GM12878 (cell line): ENCODE measurements at regions not wholly inside any gene's neighbourhood (a gene's known extent, or its start where the extent isn't known, plus 50 kb on each side); places are given as distances from the start of the nearest gene placed in this dataset.

ENCODE experiments used
- ATAC-seq: fragments of 200-7000 bp; cut with Tn5 transposase; 3 replicates; pipeline ENCODE4 v1.9.1; 2020; ENCODE audit warnings: mild to moderate bottlenecking, moderate library complexity
- BruUV-seq: library from RNA; stranded (reverse); fragments of 400-500 nt; replicated peaks from 2 replicates; lab custom pipeline; 2021; lab: Mats Ljungman, UMichigan
- CTCF ChIA-PET: fragments of 300-600 bp; sonication (Branson Sonifier 250); formaldehyde crosslinking; extraction: SDS; loops from one replicate; lab custom pipeline; 2021; ENCODE audit warnings: inconsistent platforms; lab: Yijun Ruan, JAX
- POLR2A ChIA-PET: fragments of 350-600 bp; formaldehyde crosslinking; extraction: SDS; loops from one replicate; lab custom pipeline; 2021; ENCODE audit warnings: inconsistent platforms; lab: Charles Lee
- RAD21 ChIA-PET: fragments of 300-600 bp; sonication (Branson Sonifier 250); formaldehyde crosslinking; loops from one replicate; lab custom pipeline; 2023; ENCODE audit warnings: antibody characterized with exemption; ENCODE audit not compliant: unreplicated experiment; lab: Charles Lee
- SMC1A ChIA-PET: fragments of 300-600 bp; sonication (Branson Sonifier 250); formaldehyde crosslinking; loops from one replicate; lab custom pipeline; 2023; ENCODE audit not compliant: unreplicated experiment, uncharacterized antibody; lab: Charles Lee
- DNase-seq: peaks from one replicate; pipeline ENCODE4 v3.0.0-alpha.2; 2011; ENCODE audit warnings: low read depth, low spot score
- FAIRE-seq: peaks from 3 replicates; lab custom pipeline; 2011; peaks lifted over from hg19 to GRCh38; lab: Jason Lieb, UNC
- H2AFZ ChIP-seq: 2 replicates; pipeline ENCODE4 v1.6.0; 2011; ENCODE audit warnings: low read depth, low read length, control low read depth; ENCODE audit not compliant: control insufficient read depth
- H3K27ac ChIP-seq: 2 replicates; pipeline ENCODE4 v1.5.1; 2011; ENCODE audit warnings: control low read depth; ENCODE audit not compliant: control insufficient read depth, insufficient read depth
- H3K27me3 ChIP-seq, 2 experiments: replicated peaks in 1 of 2; 2 replicates each; pipeline versions ENCODE4 v1.6.0 to v1.6.1; 2011; ENCODE audit warnings: low read length in 1 of 2; ENCODE audit not compliant: control insufficient read depth in 2 of 2, insufficient read depth in 2 of 2
- H3K36me3 ChIP-seq, 2 experiments: 2 replicates each; pipeline ENCODE4 v1.5.1; 2011; ENCODE audit warnings: low read length in 1 of 2; ENCODE audit not compliant: control insufficient read depth in 2 of 2, insufficient read depth in 2 of 2
- H3K4me1 ChIP-seq: 2 replicates; pipeline ENCODE4 v1.6.1; 2011; ENCODE audit warnings: mild to moderate bottlenecking, low read length, moderate library complexity, mixed read lengths; ENCODE audit not compliant: control insufficient read depth, insufficient read depth
- H3K4me2 ChIP-seq: 2 replicates; pipeline ENCODE4 v1.6.0; 2011; ENCODE audit warnings: control low read depth; ENCODE audit not compliant: control insufficient read depth, insufficient read depth
- H3K4me3 ChIP-seq: fragments of 200-600 bp; sonication (generic); 2 replicates; pipeline ENCODE4 v1.5.1; 2016
- H3K79me2 ChIP-seq: 2 replicates; pipeline ENCODE4 v1.6.0; 2011; ENCODE audit warnings: low read length; ENCODE audit not compliant: control insufficient read depth, insufficient read depth
- H3K9ac ChIP-seq: 2 replicates; pipeline ENCODE4 v1.8.0; 2011; ENCODE audit warnings: low read length, control low read depth, mixed read lengths; ENCODE audit not compliant: control insufficient read depth, insufficient read depth
- H3K9me3 ChIP-seq: replicated peaks from 3 replicates; pipeline ENCODE4 v1.5.1; 2011; ENCODE audit warnings: mild to moderate bottlenecking, low read length; ENCODE audit not compliant: control insufficient read depth, insufficient read depth
- H4K20me1 ChIP-seq: 2 replicates; pipeline ENCODE4 v1.6.0; 2011; ENCODE audit not compliant: control insufficient read depth, insufficient read depth
- CBX5 ChIP-seq: sonication (generic); IDR thresholded peaks from 2 replicates; pipeline ENCODE4 v1.6.1; 2016; ENCODE audit warnings: low read depth, moderate library complexity, mild to moderate bottlenecking, inconsistent platforms
- CTCF ChIP-seq, 3 experiments: IDR thresholded peaks in 2 of 3; conservative IDR thresholded peaks in 1 of 3; 2 replicates each; pipeline ENCODE4 v1.5.1; 2011; ENCODE audit warnings: low read depth in 3 of 3, low read length in 3 of 3, mild to moderate bottlenecking in 3 of 3, control low read depth in 2 of 3, moderate library complexity in 2 of 3, inconsistent platforms in 1 of 3, mixed read lengths in 1 of 3; ENCODE audit not compliant: control insufficient read depth in 2 of 3, insufficient read depth in 1 of 3; ENCODE audit errors: extremely low read depth in 1 of 3
- EGR1 ChIP-seq, 2 experiments: IDR thresholded peaks; 1 replicate in 1 of 2; 2 replicates in 1 of 2; pipeline ENCODE4 v1.6.1; 2011 to 2012; ENCODE audit warnings: low read depth in 2 of 2, low read length in 2 of 2, borderline replicate concordance in 1 of 2, mild to moderate bottlenecking in 1 of 2, moderate library complexity in 1 of 2
- ESRRA ChIP-seq: IDR thresholded peaks from 2 replicates; pipeline ENCODE4 v1.6.1; 2012; ENCODE audit warnings: mild to moderate bottlenecking, low read length, improper control_type of control experiment
- IKZF2 ChIP-seq, 2 experiments: fragments of 450-650 bp; IDR thresholded peaks; 2 replicates each; pipeline ENCODE4 v1.6.1; 2017; ENCODE audit warnings: mild to moderate bottlenecking in 2 of 2, moderate library complexity in 2 of 2
- IRF5 ChIP-seq: fragments of 450-650 bp; IDR thresholded peaks from 2 replicates; pipeline ENCODE4 v1.6.1; 2017; ENCODE audit warnings: borderline replicate concordance
- JUNB ChIP-seq: IDR thresholded peaks from 2 replicates; pipeline ENCODE4 v1.6.1; 2016; ENCODE audit warnings: antibody characterized with exemption, mild to moderate bottlenecking
- MTA3 ChIP-seq: IDR thresholded peaks from 2 replicates; pipeline ENCODE4 v1.6.1; 2012; ENCODE audit warnings: low read length, inconsistent platforms, borderline replicate concordance
- MYB ChIP-seq: fragments of 150-350 bp; IDR thresholded peaks from 2 replicates; pipeline ENCODE4 v1.6.1; 2014; ENCODE audit warnings: mild to moderate bottlenecking, low read depth, low read length, borderline replicate concordance
- SIN3A ChIP-seq: IDR thresholded peaks from 2 replicates; pipeline ENCODE4 v1.6.1; 2012; ENCODE audit warnings: low read depth, low read length, improper control_type of control experiment
- SUPT20H ChIP-seq: IDR thresholded peaks from 2 replicates; pipeline ENCODE4 v1.6.1; 2011; ENCODE audit warnings: low read depth, mild to moderate bottlenecking, low read length, moderate library complexity, borderline replicate concordance; ENCODE audit not compliant: control insufficient read depth
- TBL1XR1 ChIP-seq: IDR thresholded peaks from 2 replicates; pipeline ENCODE4 v1.6.1; 2012; ENCODE audit warnings: low read depth, low read length, improper control_type of control experiment
- YBX1 ChIP-seq: fragments of 450-650 bp; IDR thresholded peaks from 2 replicates; pipeline ENCODE4 v1.6.1; 2016; ENCODE audit warnings: antibody characterized with exemption
- YY1 ChIP-seq: IDR thresholded peaks from 2 replicates; pipeline ENCODE4 v1.6.1; 2011; ENCODE audit warnings: low read depth, mild to moderate bottlenecking, low read length
- ZBTB4 ChIP-seq: fragments of 450-650 bp; formaldehyde crosslinking; IDR thresholded peaks from 2 replicates; pipeline ENCODE4 v1.4.0; 2022; ENCODE audit warnings: mild to moderate bottlenecking, moderate library complexity
- WGBS: methylation state at CpG from one replicate; pipeline ENCODE4 v1.1.6; 2016; ENCODE audit warnings: low lambda C conversion rate; ENCODE audit not compliant: insufficient replicate concordance, insufficient coverage; ENCODE audit errors: missing lambda C conversion rate; 5-methylcytosine and 5-hydroxymethylcytosine counted together
- in situ Hi-C: fragments of 300-500 bp; cut with MboI; formaldehyde crosslinking; loops from 9 replicates; pipeline ENCODE4 v1.14.3; 2018; ENCODE audit warnings: mixed read lengths
- intact Hi-C: fragments of 100-400 bp; cut with micrococcal nuclease; formaldehyde crosslinking; loops from one replicate; pipeline ENCODE4 v1.14.2; 2022; ENCODE audit not compliant: unreplicated experiment

- no peak for TF ChIP-seq CTCF (IDR thresholded peaks at IDR 0.05 in 2 of 3, conservative IDR thresholded peaks at IDR 0.05 in 1 of 3; ENCODE audit: control insufficient read depth in 2 of 3, extremely low read depth in 1 of 3, insufficient read depth in 1 of 3, low read depth in 3 of 3, low read length in 3 of 3)
- no peak for TF ChIP-seq YY1
Observed at GRCh38 chr2:64910972-64911433, 78.2 kb upstream of the SLC1A4 start (continued).

GRCh38 chr2:64913357-64913869 lies 75.8 kb upstream of the SLC1A4 start:
- FAIRE-seq, result no peak
- CTCF ChIA-PET, result interaction anchor here (0.7 to 13.8 kb wide), 20 partner anchors 9 to 582 kb away, joined by 3 to 413 read pairs (median 4); no protein-coding TSS in a partner anchor
- Histone ChIP-seq H3K27ac (peak overlapping the region; percentile 81), H3K9ac (peak overlapping the region; percentile 71), H3K36me3 (peaks cover 0 to 1% of the 10 kb centered on the region in 2 experiments; a peak in 1 of 4 replicates), H2AFZ (no peak overlapping the region), H3K79me2 (peaks cover 43% of the 10 kb centered on the region), H3K4me3 (0 out of 2 replicates have a peak overlapping the region, but pooled peaks have one; percentile 42), H3K9me3 (no peaks in the 10 kb centered on the region; the same call in 2 of the 3 replicates), H4K20me1 (no peaks in the 10 kb centered on the region), H3K4me2 (peak overlapping the region; percentile 82), H3K27me3 (no peaks in the 10 kb centered on the region), H3K4me1 (peaks cover 51% of the 10 kb centered on the region)
- in situ Hi-C loops (loop anchor here (25.0 kb wide), 1 partner anchor 649 kb away; no protein-coding TSS in a partner anchor), intact Hi-C loops (loop anchor here (10.0 kb wide), 1 partner anchor 311 kb away; the partner anchor contains the start of gene ACTR2)
- WGBS, result 0% methylated on average over 5 of the region's 5 CpGs
- no TSS peak for BruUV-seq
- POLR2A ChIA-PET, result interaction anchor here (0.6 to 16.6 kb wide), 7 partner anchors 10 to 331 kb away, joined by 3 to 377 read pairs (median 5); no protein-coding TSS in a partner anchor
- DNase-seq, result no peak
- no peak for ATAC-seq
- SMC1A ChIA-PET, result interaction anchor here (0.8 to 14.1 kb wide), 14 partner anchors 9 to 582 kb away, joined by 3 to 395 read pairs (median 10); partner anchors contain the start of genes CEP68 and SLC1A4
- RAD21 ChIA-PET, result interaction anchor here (0.6 to 13.2 kb wide), 12 partner anchors 9 to 584 kb away, joined by 3 to 389 read pairs (median 6); partner anchors contain the start of gene CEP68
- TF ChIP-seq IRF5 (no peak), JUNB (0 out of 2 replicates have a peak, but pooled peaks have one; percentile 12), SIN3A (no peak), CBX5 (no peak), EGR1 (IDR thresholded peaks at IDR 0.05; ENCODE audit: borderline replicate concordance in 1 of 2, low read depth in 2 of 2, low read length in 2 of 2) (no peak), YBX1 (no peak), ZBTB4 (CRISPR knock-in tag) (no peak), ESRRA (no peak), TBL1XR1 (no peak), IKZF2 (IDR thresholded peaks at IDR 0.05) (0 out of 4 replicates have a peak, but pooled peaks of 1 of the 2 experiments have one; percentile 16), MYB (no peak), MTA3 (0 out of 2 replicates have a peak, but pooled peaks have one; percentile 62), SUPT20H (no peak)
